ENCODE measurements at regions not wholly inside any gene's neighbourhood (a gene's known extent, or its start where the extent isn't known, plus 50 kb on each side); places are given as distances from the start of the nearest gene placed in this dataset.

- TF ChIP-seq GMEB2 (CRISPR knock-in tag; IDR thresholded peaks at IDR 0.05; ENCODE audit: low read depth), result no peak
- TF ChIP-seq CBX5 (CRISPR knock-in tag; IDR thresholded peaks at IDR 0.05; ENCODE audit: borderline replicate concordance), result no peak
- 0 out of 2 replicates have a peak, but pooled peaks have one; percentile 23 for TF ChIP-seq HOMEZ (CRISPR knock-in tag; IDR thresholded peaks at IDR 0.05; ENCODE audit: low read depth)
- no peak for TF ChIP-seq ELF1 (CRISPR knock-in tag; IDR thresholded peaks at IDR 0.05)
- TF ChIP-seq ETV5 (CRISPR knock-in tag; IDR thresholded peaks at IDR 0.05; ENCODE audit: borderline replicate concordance), result peak; percentile 24; the same call in 1 of the 2 replicates
- TF ChIP-seq MIER2 (CRISPR knock-in tag; IDR thresholded peaks at IDR 0.05), result no peak
- TF ChIP-seq NCOA2 (CRISPR knock-in tag; IDR thresholded peaks at IDR 0.05), result peak; percentile 65; the same call in 1 of the 2 replicates
- TF ChIP-seq ZNF34 (CRISPR knock-in tag; IDR thresholded peaks at IDR 0.05; ENCODE audit: borderline replicate concordance), result no peak
- TF ChIP-seq HNRNPK (IDR thresholded peaks at IDR 0.05; ENCODE audit: low read depth, low read length, poor library complexity, severe bottlenecking), result no peak
- TF ChIP-seq FOXJ3 (CRISPR knock-in tag; IDR thresholded peaks at IDR 0.05; ENCODE audit: borderline replicate concordance), result peak; percentile 42; the same call in 1 of the 2 replicates
- no peak for TF ChIP-seq ZBTB21 (CRISPR knock-in tag; IDR thresholded peaks at IDR 0.05)
- no peak for TF ChIP-seq RBFOX2 (IDR thresholded peaks at IDR 0.05; ENCODE audit: low read depth, low read length)
- TF ChIP-seq ZBTB33 (CRISPR knock-in tag; IDR thresholded peaks at IDR 0.05), result no peak
- TF ChIP-seq DRAP1 (CRISPR knock-in tag; IDR thresholded peaks at IDR 0.05), result no peak
- TF ChIP-seq FIP1L1 (IDR thresholded peaks at IDR 0.05; ENCODE audit: borderline replicate concordance, insufficient read depth, low read depth, low read length), result no peak
- no peak for TF ChIP-seq ZBTB3 (CRISPR knock-in tag; IDR thresholded peaks at IDR 0.05; ENCODE audit: borderline replicate concordance, low read depth)
- TF ChIP-seq ZEB1 (IDR thresholded peaks at IDR 0.05; ENCODE audit: insufficient replicate concordance, low read depth), result no peak
- no peak for TF ChIP-seq SOX6 (IDR thresholded peaks at IDR 0.05)
- no peak; the same call in none of the 2 replicates for TF ChIP-seq SOX6 (CRISPR knock-in tag; IDR thresholded peaks at IDR 0.05)
- TF ChIP-seq KMT2A (CRISPR knock-in tag; IDR thresholded peaks at IDR 0.05), result no peak
- TF ChIP-seq, protein P1, sequence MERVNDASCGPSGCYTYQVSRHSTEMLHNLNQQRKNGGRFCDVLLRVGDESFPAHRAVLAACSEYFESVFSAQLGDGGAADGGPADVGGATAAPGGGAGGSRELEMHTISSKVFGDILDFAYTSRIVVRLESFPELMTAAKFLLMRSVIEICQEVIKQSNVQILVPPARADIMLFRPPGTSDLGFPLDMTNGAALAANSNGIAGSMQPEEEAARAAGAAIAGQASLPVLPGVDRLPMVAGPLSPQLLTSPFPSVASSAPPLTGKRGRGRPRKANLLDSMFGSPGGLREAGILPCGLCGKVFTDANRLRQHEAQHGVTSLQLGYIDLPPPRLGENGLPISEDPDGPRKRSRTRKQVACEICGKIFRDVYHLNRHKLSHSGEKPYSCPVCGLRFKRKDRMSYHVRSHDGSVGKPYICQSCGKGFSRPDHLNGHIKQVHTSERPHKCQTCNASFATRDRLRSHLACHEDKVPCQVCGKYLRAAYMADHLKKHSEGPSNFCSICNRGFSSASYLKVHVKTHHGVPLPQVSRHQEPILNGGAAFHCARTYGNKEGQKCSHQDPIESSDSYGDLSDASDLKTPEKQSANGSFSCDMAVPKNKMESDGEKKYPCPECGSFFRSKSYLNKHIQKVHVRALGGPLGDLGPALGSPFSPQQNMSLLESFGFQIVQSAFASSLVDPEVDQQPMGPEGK (CRISPR knock-in tag; IDR thresholded peaks at IDR 0.05), result 0 out of 2 replicates have a peak, but pooled peaks have one; percentile 13
- no peak for TF ChIP-seq CERS6 (CRISPR knock-in tag; IDR thresholded peaks at IDR 0.05)
- no peak for TF ChIP-seq KLF13 (CRISPR knock-in tag; IDR thresholded peaks at IDR 0.05)
Measured at GRCh38 chr22:25395915-25396314, 168.6 kb upstream of the GRK3 start (continued).

All from HepG2 (cell line).